Transverse colon (tissue), 4 donors: ENCODE measurements at regions not wholly inside any gene's neighbourhood (a gene's known extent, or its start where the extent isn't known, plus 50 kb on each side); places are given as distances from the start of the nearest gene placed in this dataset.

Source experiments
- DNase-seq: peaks from one replicate; pipeline ENCODE4 v3.0.0-alpha.2; 2019
- H3K27ac ChIP-seq, 4 donors: fragments of 200-600 bp; sonication (generic); 2 replicates each; pipeline ENCODE4 v1.5.1; 2016 to 2018; ENCODE audit warnings: inconsistent platforms in 4 of 4
- H3K27me3 ChIP-seq: fragments of 200-600 bp; sonication (generic); 2 replicates; pipeline ENCODE4 v1.5.1; 2017; ENCODE audit warnings: inconsistent platforms
- H3K36me3 ChIP-seq, 4 donors: fragments of 200-600 bp; sonication (generic); 2 replicates each; pipeline ENCODE4 v1.5.1; 2017 to 2019; ENCODE audit warnings: inconsistent platforms in 4 of 4
- H3K4me1 ChIP-seq, 4 donors: fragments of 200-600 bp; sonication (generic); 2 replicates each; pipeline ENCODE4 v1.5.1; 2017 to 2020; ENCODE audit warnings: inconsistent platforms in 4 of 4
- H3K4me3 ChIP-seq, 4 donors: fragments of 200-600 bp; sonication (generic); 1 replicate in 1 of 4; 2 replicates in 3 of 4; pipeline versions ENCODE4 v1.5.1 to v1.6.1; 2017 to 2019; ENCODE audit warnings: inconsistent platforms in 4 of 4
- H3K9me3 ChIP-seq, 2 donors: fragments of 200-600 bp; sonication (generic); 2 replicates each; pipeline ENCODE4 v1.5.1; 2017 to 2019; ENCODE audit warnings: inconsistent platforms in 2 of 2
- CTCF ChIP-seq, 5 experiments: fragments of 200-600 bp in 3 of 5; fragments of 450-650 bp in 2 of 5; sonication (generic) in 3 of 5; IDR thresholded peaks; 1 replicate in 2 of 5; 2 replicates in 3 of 5; pipeline ENCODE4 v1.5.1; 2016 to 2017; ENCODE audit warnings: antibody characterized with exemption in 5 of 5, inconsistent platforms in 3 of 5, mild to moderate bottlenecking in 2 of 5, moderate library complexity in 1 of 5
- EP300 ChIP-seq: sonication (generic); formaldehyde crosslinking; IDR thresholded peaks from one replicate; pipeline ENCODE4 v1.6.1; 2017; ENCODE audit warnings: antibody characterized with exemption, low read depth
- POLR2A ChIP-seq: fragments of 450-650 bp; IDR thresholded peaks from one replicate; pipeline ENCODE4 v1.6.1; 2016; ENCODE audit warnings: antibody characterized with exemption, mild to moderate bottlenecking, moderate library complexity
- POLR2AphosphoS5 ChIP-seq, 3 donors: sonication (generic); formaldehyde crosslinking; IDR thresholded peaks; one replicate each; pipeline ENCODE4 v1.6.1; 2016; ENCODE audit warnings: antibody characterized with exemption in 3 of 3
- WGBS, 2 donors: methylation state at CpG; one replicate each; pipeline ENCODE4 v1.1.5; 2018; ENCODE audit warnings: low coverage in 1 of 2; 5-methylcytosine and 5-hydroxymethylcytosine counted together
- in situ Hi-C, 4 donors: fragments of 200-750 bp; cut with MboI; loops; one replicate each; pipeline versions ENCODE4 v1.15.0 to v1.15.1; 2017; ENCODE audit warnings: low sequenced_read_pairs in 3 of 4, low pct_ligation_motif_present in 1 of 4, low pct_unique_long_range_greater_than_20kb in 1 of 4
- intact Hi-C: fragments of 100-400 bp; cut with DNase I; formaldehyde crosslinking; loops from one replicate; pipeline ENCODE4 v1.15.1; 2023; ENCODE audit warnings: low total_unique reads

GRCh38 chr13:42395086-42395821 is 123.3 kb downstream of the AKAP11 start:
- H3K4me3 ChIP-seq = no peak overlapping the region

GRCh38 chr13:42396501-42396900 is 124.5 kb downstream of the AKAP11 start:
- H3K36me3 ChIP-seq = no peaks in the 10 kb centered on the region
- no peak overlapping the region for H3K27ac ChIP-seq
- H3K4me3 ChIP-seq = no peak overlapping the region
- WGBS, 2 donors = 81% methylated on average over 9 of the region's 9 CpGs; no CpG with 5 or more reads in 1 of the 2 donors
- intact Hi-C loops = no loop called here
- H3K4me1 ChIP-seq = peaks cover 0 to 6% (median 2%) of the 10 kb centered on the region in 4 donors
- in situ Hi-C loops = no loop called here
- no peak for TF ChIP-seq EP300
- no peak for TF ChIP-seq CTCF (IDR thresholded peaks at IDR 0.05)
- TF ChIP-seq POLR2A = no peak
- no peak for TF ChIP-seq POLR2AphosphoS5 (IDR thresholded peaks at IDR 0.05)
- no peaks in the 10 kb centered on the region for H3K27me3 ChIP-seq
- no peak for DNase-seq
- H3K9me3 ChIP-seq = no peaks in the 10 kb centered on the region

More at GRCh38 chr13:42395086-42395821, 123.3 kb downstream of the AKAP11 start:
- intact Hi-C loops = no loop called here
- no peak for TF ChIP-seq EP300
- no peak for TF ChIP-seq POLR2A
- TF ChIP-seq CTCF (IDR thresholded peaks at IDR 0.05) = no peak
- TF ChIP-seq POLR2AphosphoS5 (IDR thresholded peaks at IDR 0.05) = no peak
- in situ Hi-C loops = no loop called here
- H3K36me3 ChIP-seq = no peaks in the 10 kb centered on the region
- WGBS, 2 donors = 84% methylated on average over 9 to 13 of the region's 13 CpGs
- H3K9me3 ChIP-seq = no peaks in the 10 kb centered on the region
- H3K27ac ChIP-seq = no peak overlapping the region
- no peaks in the 10 kb centered on the region for H3K27me3 ChIP-seq
- H3K4me1 ChIP-seq = peaks cover 0 to 6% (median 2%) of the 10 kb centered on the region in 4 donors
- no peak for DNase-seq

GRCh38 chr13:42396901-42397655 is 125.1 kb downstream of the AKAP11 start:
- in situ Hi-C loops (no loop called here), intact Hi-C loops (no loop called here)
- H3K27me3 ChIP-seq = no peaks in the 10 kb centered on the region
- no peak overlapping the region for H3K4me3 ChIP-seq
- DNase-seq = no peak
- H3K36me3 ChIP-seq = no peaks in the 10 kb centered on the region
- H3K9me3 ChIP-seq = no peaks in the 10 kb centered on the region
- WGBS, 2 donors = 71 to 74% methylated on average over 6 of the region's 6 CpGs
- H3K4me1 ChIP-seq = peaks cover 0 to 6% (median 2%) of the 10 kb centered on the region in 4 donors
- no peak for TF ChIP-seq CTCF (IDR thresholded peaks at IDR 0.05)
- TF ChIP-seq POLR2AphosphoS5 (IDR thresholded peaks at IDR 0.05) = no peak
- TF ChIP-seq POLR2A = no peak
- no peak for TF ChIP-seq EP300
- H3K27ac ChIP-seq = no peak overlapping the region

- Histone ChIP-seq H3K27ac (no peak overlapping the region), H3K9me3 (no peaks in the 10 kb centered on the region), H3K36me3 (no peaks in the 10 kb centered on the region), H3K4me1 (peaks cover 0 to 5% (median 0%) of the 10 kb centered on the region in 4 donors), H3K27me3 (no peaks in the 10 kb centered on the region), H3K4me3 (no peak overlapping the region)
- WGBS, 2 donors = 68% methylated on average over 4 of the region's 4 CpGs; no CpG with 5 or more reads in 1 of the 2 donors
- TF ChIP-seq EP300 (no peak), POLR2A (no peak), CTCF (IDR thresholded peaks at IDR 0.05) (no peak), POLR2AphosphoS5 (IDR thresholded peaks at IDR 0.05) (peak; percentile 26 to 43 (median 39))
- in situ Hi-C loops = no loop called here
- intact Hi-C loops = no loop called here
- no peak for DNase-seq
Measured at GRCh38 chr13:42398533-42398932, 126.6 kb downstream of the AKAP11 start.
